Esophagus muscularis mucosa (tissue), 4 donors: ENCODE measurements at regions not wholly inside any gene's neighbourhood (a gene's known extent, or its start where the extent isn't known, plus 50 kb on each side); places are given as distances from the start of the nearest gene placed in this dataset.
"Not testable (repeated sequence)": the region's sequence is repeated elsewhere in the genome, so short reads cannot be mapped to it uniquely, and the experiment has no call there.

Experiments used
- CTCF ChIP-seq, 3 experiments: fragments of 200-600 bp in 2 of 3; fragments of 450-650 bp in 1 of 3; sonication (generic) in 2 of 3; IDR thresholded peaks; one replicate each; pipeline ENCODE4 v1.5.1; 2017 to 2019; ENCODE audit warnings: antibody characterized with exemption in 3 of 3, mild to moderate bottlenecking in 2 of 3, moderate library complexity in 1 of 3
- EP300 ChIP-seq: sonication (generic); formaldehyde crosslinking; IDR thresholded peaks from one replicate; pipeline ENCODE4 v1.6.1; 2017; ENCODE audit warnings: antibody characterized with exemption
- POLR2A ChIP-seq: fragments of 450-650 bp; IDR thresholded peaks from one replicate; pipeline ENCODE4 v1.6.1; 2017; ENCODE audit warnings: antibody characterized with exemption, moderate library complexity, mild to moderate bottlenecking, low read depth
- POLR2AphosphoS5 ChIP-seq, 2 donors: sonication (generic); formaldehyde crosslinking; IDR thresholded peaks; one replicate each; pipeline ENCODE4 v1.6.1; 2017; ENCODE audit warnings: antibody characterized with exemption in 2 of 2

GRCh38 chr10:35776557-35776956 is 134.5 kb upstream of the FZD8 start:
- not testable (repeated sequence) for TF ChIP-seq CTCF (IDR thresholded peaks at IDR 0.05); POLR2AphosphoS5 (IDR thresholded peaks at IDR 0.05); POLR2A; EP300
